Neuron (in vitro differentiated cells): ENCODE measurements at regions not wholly inside any gene's neighbourhood (a gene's known extent, or its start where the extent isn't known, plus 50 kb on each side); places are given as distances from the start of the nearest gene placed in this dataset.
"Not testable (repeated sequence)": the region's sequence is repeated elsewhere in the genome, so short reads cannot be mapped to it uniquely, and the experiment has no call there.

Experiments used
- H2AFZ ChIP-seq: one replicate; pipeline ENCODE4 v1.6.1; 2013; ENCODE audit warnings: low read depth, mild to moderate bottlenecking, inconsistent platforms, low read length, moderate library complexity
- H3K27me3 ChIP-seq: one replicate; pipeline ENCODE4 v1.6.1; 2013; ENCODE audit warnings: low read length; ENCODE audit not compliant: insufficient read depth
- H3K36me3 ChIP-seq: one replicate; pipeline ENCODE4 v1.6.1; 2013; ENCODE audit warnings: low read length; ENCODE audit not compliant: insufficient read depth
- H3K4me1 ChIP-seq: one replicate; pipeline ENCODE4 v1.6.1; 2013; ENCODE audit warnings: low read length; ENCODE audit not compliant: insufficient read depth
- H3K4me3 ChIP-seq: 2 replicates; pipeline ENCODE4 v1.5.1; 2013; ENCODE audit warnings: mild to moderate bottlenecking, low read length, moderate library complexity
- H3K9me3 ChIP-seq: one replicate; pipeline ENCODE4 v1.6.1; 2013; ENCODE audit warnings: low read length

- H3K4me1 ChIP-seq, H3K9me3 ChIP-seq, H2AFZ ChIP-seq, H3K4me3 ChIP-seq, H3K27me3 ChIP-seq, H3K36me3 ChIP-seq: not testable (repeated sequence)
Observed at GRCh38 chr1:244309191-244309590, 142.5 kb downstream of the ADSS2 start.

DNA sequence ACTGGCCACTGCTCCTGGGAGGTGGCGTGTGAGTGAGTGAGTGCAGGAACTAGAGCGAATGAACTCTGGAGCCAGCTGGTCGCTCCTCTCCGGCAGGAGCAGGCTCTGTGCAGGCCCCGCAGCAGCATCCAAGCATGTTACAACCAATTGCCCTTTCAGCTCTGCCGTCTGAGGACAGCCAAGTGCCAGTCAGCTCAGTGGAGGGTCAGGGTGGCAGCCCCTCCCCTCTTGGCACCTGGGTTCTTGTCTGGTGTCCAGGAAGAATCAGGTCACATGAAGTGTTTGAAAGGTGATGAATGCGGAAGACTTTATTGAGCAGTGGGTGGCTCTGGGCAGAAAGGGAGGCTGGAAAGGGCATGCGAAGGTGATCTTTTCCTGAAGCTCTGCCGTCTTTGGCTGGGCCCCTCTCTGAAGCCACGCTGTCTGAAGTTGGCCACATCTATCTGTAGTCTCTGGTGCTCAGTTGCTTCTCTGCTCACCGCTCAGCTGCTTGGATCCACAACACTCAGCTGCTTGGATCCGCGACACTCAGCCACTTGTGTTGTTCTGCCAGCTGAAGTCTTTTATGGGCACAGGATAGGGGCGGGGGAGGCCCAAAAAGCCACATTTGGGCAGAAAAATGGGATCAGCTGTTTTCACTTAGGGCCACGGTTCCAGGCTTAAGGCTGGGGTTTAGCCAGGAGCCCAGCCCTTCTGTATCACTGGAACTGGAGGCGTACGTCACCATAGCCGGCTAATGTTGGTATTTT is 139.8 kb downstream of the ADSS2 start:
- Histone ChIP-seq H3K27me3 (no peaks in the 10 kb centered on the region), H2AFZ (no peak overlapping the region), H3K4me3 (no peak overlapping the region), H3K36me3 (no peaks in the 10 kb centered on the region), H3K4me1 (no peaks in the 10 kb centered on the region), H3K9me3 (no peaks in the 10 kb centered on the region)

DNA sequence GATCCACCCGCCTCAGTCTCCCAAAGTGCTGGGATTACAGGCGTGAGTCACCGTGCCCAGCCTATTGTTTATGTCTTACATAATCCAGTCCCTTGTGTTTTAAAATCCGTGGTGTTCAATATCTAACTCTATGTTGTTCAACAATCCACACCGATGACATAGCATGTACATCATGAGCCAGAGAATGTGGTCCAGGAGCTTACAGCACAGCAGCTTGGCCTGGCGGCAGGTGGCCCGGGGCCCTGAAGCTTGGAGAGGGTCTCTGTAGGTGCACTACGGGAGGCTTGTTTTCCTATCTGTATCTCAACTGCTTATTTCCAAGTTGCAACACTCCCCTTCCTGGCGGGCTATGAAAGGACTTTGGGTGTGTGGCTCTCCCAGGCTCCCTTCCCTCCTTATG is 138.4 kb downstream of the ADSS2 start:
- no peak overlapping the region for H2AFZ ChIP-seq
- no peaks in the 10 kb centered on the region for H3K36me3 ChIP-seq
- H3K9me3 ChIP-seq: no peaks in the 10 kb centered on the region
- H3K27me3 ChIP-seq: no peaks in the 10 kb centered on the region
- no peaks in the 10 kb centered on the region for H3K4me1 ChIP-seq
- no peak overlapping the region for H3K4me3 ChIP-seq

GRCh38 chr1:244314921-244315559 is 136.7 kb downstream of the ADSS2 start:
- Histone ChIP-seq H3K4me1 (no peaks in the 10 kb centered on the region), H3K9me3 (no peaks in the 10 kb centered on the region), H3K4me3 (no peak overlapping the region), H3K27me3 (no peaks in the 10 kb centered on the region), H2AFZ (no peak overlapping the region), H3K36me3 (no peaks in the 10 kb centered on the region)

- Histone ChIP-seq H3K27me3 (no peaks in the 10 kb centered on the region), H3K9me3 (no peaks in the 10 kb centered on the region), H3K4me1 (no peaks in the 10 kb centered on the region), H3K36me3 (no peaks in the 10 kb centered on the region), H3K4me3 (no peak overlapping the region), H2AFZ (no peak overlapping the region)
Observed at GRCh38 chr1:244315996-244316395, 135.7 kb downstream of the ADSS2 start.

- no peak overlapping the region for H3K4me3 ChIP-seq
- no peaks in the 10 kb centered on the region for H3K9me3 ChIP-seq
- H2AFZ ChIP-seq: no peak overlapping the region
- H3K4me1 ChIP-seq: no peaks in the 10 kb centered on the region
- H3K36me3 ChIP-seq: no peaks in the 10 kb centered on the region
- no peaks in the 10 kb centered on the region for H3K27me3 ChIP-seq
Observed at GRCh38 chr1:244316407-244316806, 135.3 kb downstream of the ADSS2 start.

DNA sequence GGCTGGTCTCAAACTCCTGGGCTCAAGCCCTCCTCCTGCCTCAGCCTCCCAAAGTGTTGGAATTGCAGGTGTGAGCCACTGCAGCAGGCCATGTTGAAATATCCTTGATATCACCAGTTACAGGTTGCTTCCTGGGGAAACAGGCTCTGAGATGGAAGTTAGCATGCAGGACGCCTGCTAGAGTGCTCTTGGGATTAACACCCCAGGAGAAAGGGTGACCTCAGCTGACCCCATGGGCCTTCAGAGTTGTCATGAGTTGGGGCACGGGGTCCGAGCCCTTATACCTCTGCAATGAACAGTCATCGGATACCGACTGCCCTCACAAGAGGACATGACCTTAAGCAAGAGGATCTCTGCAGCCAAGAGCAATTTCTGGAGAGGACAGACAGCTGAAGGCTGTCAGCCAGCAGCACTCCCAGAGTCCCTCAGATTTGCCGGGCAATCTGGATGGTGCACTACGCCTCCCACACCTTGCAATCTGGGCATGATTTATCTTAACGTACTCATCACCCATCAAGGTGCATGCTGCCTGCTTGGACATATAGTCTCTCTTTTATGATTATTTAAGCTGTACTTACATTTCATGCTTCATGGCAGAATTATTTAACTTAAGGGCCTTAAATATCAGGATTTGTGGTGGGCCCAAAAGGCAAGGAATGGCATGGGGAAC is 134.6 kb downstream of the ADSS2 start:
- H3K27me3 ChIP-seq: no peaks in the 10 kb centered on the region
- no peak overlapping the region for H2AFZ ChIP-seq
- H3K36me3 ChIP-seq: no peaks in the 10 kb centered on the region
- peaks cover under 1% of the 10 kb centered on the region for H3K9me3 ChIP-seq
- no peak overlapping the region for H3K4me3 ChIP-seq
- H3K4me1 ChIP-seq: no peaks in the 10 kb centered on the region

GRCh38 chr1:244318078-244318477 is 133.6 kb downstream of the ADSS2 start:
- Histone ChIP-seq H2AFZ (no peak overlapping the region), H3K4me3 (no peak overlapping the region), H3K4me1 (peaks cover 2% of the 10 kb centered on the region), H3K9me3 (peaks cover 2% of the 10 kb centered on the region), H3K27me3 (no peaks in the 10 kb centered on the region), H3K36me3 (no peaks in the 10 kb centered on the region)

- Histone ChIP-seq H3K9me3 (peaks cover 2% of the 10 kb centered on the region), H2AFZ (no peak overlapping the region), H3K36me3 (no peaks in the 10 kb centered on the region), H3K4me3 (no peak overlapping the region), H3K4me1 (peaks cover 2% of the 10 kb centered on the region), H3K27me3 (no peaks in the 10 kb centered on the region)
Observed at GRCh38 chr1:244318512-244318911, 133.2 kb downstream of the ADSS2 start.

DNA sequence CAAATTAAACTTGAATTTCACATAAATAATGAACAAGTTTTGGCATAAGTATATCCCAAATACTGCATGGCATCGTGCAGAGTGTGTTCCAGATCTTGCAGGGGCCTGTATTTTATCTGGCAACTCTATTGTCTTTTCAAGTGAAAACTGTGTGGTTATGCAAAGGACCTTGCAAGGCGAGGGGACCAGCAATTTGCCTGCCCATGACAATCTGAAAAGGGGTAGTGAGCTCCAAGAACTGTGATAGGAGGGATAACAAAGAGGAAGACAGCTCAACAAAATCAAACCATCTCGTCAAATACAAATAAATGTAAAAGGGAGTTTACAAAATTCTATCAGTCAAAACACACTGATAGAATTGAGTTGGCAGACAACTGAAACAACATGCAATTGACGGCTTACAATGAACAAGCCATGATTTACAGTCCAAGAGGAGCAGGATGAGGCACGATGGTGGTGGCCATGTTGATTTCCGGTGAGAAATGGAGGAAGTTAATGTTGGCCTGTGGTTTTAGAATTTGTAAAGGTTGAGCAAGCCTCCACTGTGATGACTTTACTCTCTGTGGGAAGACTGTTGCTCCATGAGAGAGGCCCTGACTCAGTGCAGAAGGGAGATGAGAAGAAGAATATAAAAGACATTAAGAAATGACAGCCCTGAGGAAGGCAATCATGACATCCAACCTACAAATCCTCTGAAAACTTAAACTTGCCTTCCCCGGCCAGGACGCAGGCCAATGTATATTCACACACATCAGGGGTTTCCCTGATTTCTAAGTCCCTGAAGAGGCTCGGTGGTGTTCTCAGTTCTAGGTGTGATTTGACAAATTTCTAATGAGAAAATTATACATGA is 132.2 kb downstream of the ADSS2 start:
- no peaks in the 10 kb centered on the region for H3K27me3 ChIP-seq
- peaks cover 2% of the 10 kb centered on the region for H3K4me1 ChIP-seq
- H3K9me3 ChIP-seq: peaks cover 2% of the 10 kb centered on the region
- no peak overlapping the region for H3K4me3 ChIP-seq
- no peaks in the 10 kb centered on the region for H3K36me3 ChIP-seq
- H2AFZ ChIP-seq: no peak overlapping the region

DNA sequence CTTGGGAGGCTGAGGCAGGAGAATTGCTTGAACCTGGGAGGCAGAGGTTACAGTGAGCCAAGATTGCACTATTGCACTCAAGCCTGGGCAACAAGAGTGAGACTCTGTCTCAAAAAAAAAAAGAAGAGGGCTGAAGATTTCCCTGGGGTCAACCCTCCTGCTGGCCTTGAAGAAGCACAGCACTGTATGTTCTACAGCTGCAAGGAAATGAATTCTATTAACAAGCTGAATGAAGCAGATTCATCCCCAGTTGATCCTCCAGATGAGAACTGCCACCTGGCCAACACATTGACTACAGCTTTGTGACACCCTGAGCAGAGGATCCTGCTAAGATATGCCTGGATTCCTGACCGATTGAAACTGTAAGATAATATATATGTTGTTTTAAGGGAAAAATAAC is 129.5 kb downstream of the ADSS2 start:
- Histone ChIP-seq H3K27me3 (no peaks in the 10 kb centered on the region), H3K4me1 (peaks cover 2% of the 10 kb centered on the region), H3K9me3 (peaks cover 2% of the 10 kb centered on the region), H3K36me3 (no peaks in the 10 kb centered on the region), H2AFZ (no peak overlapping the region), H3K4me3 (no peak overlapping the region)

- H3K36me3 ChIP-seq: no peaks in the 10 kb centered on the region
- H3K9me3 ChIP-seq: peaks cover 2% of the 10 kb centered on the region
- H2AFZ ChIP-seq: no peak overlapping the region
- no peak overlapping the region for H3K4me3 ChIP-seq
- no peaks in the 10 kb centered on the region for H3K27me3 ChIP-seq
- H3K4me1 ChIP-seq: peaks cover 2% of the 10 kb centered on the region
Observed at GRCh38 chr1:244322791-244323521, 128.8 kb downstream of the ADSS2 start.
